GM12878 (cell line): ENCODE measurements at regions not wholly inside any gene's neighbourhood (a gene's known extent, or its start where the extent isn't known, plus 50 kb on each side); places are given as distances from the start of the nearest gene placed in this dataset.

Experiments
- ATAC-seq: fragments of 200-7000 bp; cut with Tn5 transposase; 3 replicates; pipeline ENCODE4 v1.9.1; 2020; ENCODE audit warnings: mild to moderate bottlenecking, moderate library complexity
- BruUV-seq: library from RNA; stranded (reverse); fragments of 400-500 nt; replicated peaks from 2 replicates; lab custom pipeline; 2021; lab: Mats Ljungman, UMichigan
- CTCF ChIA-PET: fragments of 300-600 bp; sonication (Branson Sonifier 250); formaldehyde crosslinking; extraction: SDS; loops from one replicate; lab custom pipeline; 2021; ENCODE audit warnings: inconsistent platforms; lab: Yijun Ruan, JAX
- POLR2A ChIA-PET: fragments of 350-600 bp; formaldehyde crosslinking; extraction: SDS; loops from one replicate; lab custom pipeline; 2021; ENCODE audit warnings: inconsistent platforms; lab: Charles Lee
- RAD21 ChIA-PET: fragments of 300-600 bp; sonication (Branson Sonifier 250); formaldehyde crosslinking; loops from one replicate; lab custom pipeline; 2023; ENCODE audit warnings: antibody characterized with exemption; ENCODE audit not compliant: unreplicated experiment; lab: Charles Lee
- SMC1A ChIA-PET: fragments of 300-600 bp; sonication (Branson Sonifier 250); formaldehyde crosslinking; loops from one replicate; lab custom pipeline; 2023; ENCODE audit not compliant: unreplicated experiment, uncharacterized antibody; lab: Charles Lee
- DNase-seq: peaks from one replicate; pipeline ENCODE4 v3.0.0-alpha.2; 2011; ENCODE audit warnings: low read depth, low spot score
- FAIRE-seq: peaks from 3 replicates; lab custom pipeline; 2011; peaks lifted over from hg19 to GRCh38; lab: Jason Lieb, UNC
- H2AFZ ChIP-seq: 2 replicates; pipeline ENCODE4 v1.6.0; 2011; ENCODE audit warnings: low read depth, low read length, control low read depth; ENCODE audit not compliant: control insufficient read depth
- H3K27ac ChIP-seq: 2 replicates; pipeline ENCODE4 v1.5.1; 2011; ENCODE audit warnings: control low read depth; ENCODE audit not compliant: control insufficient read depth, insufficient read depth
- H3K27me3 ChIP-seq, 2 experiments: replicated peaks in 1 of 2; 2 replicates each; pipeline versions ENCODE4 v1.6.0 to v1.6.1; 2011; ENCODE audit warnings: low read length in 1 of 2; ENCODE audit not compliant: control insufficient read depth in 2 of 2, insufficient read depth in 2 of 2
- H3K36me3 ChIP-seq, 2 experiments: 2 replicates each; pipeline ENCODE4 v1.5.1; 2011; ENCODE audit warnings: low read length in 1 of 2; ENCODE audit not compliant: control insufficient read depth in 2 of 2, insufficient read depth in 2 of 2
- H3K4me1 ChIP-seq: 2 replicates; pipeline ENCODE4 v1.6.1; 2011; ENCODE audit warnings: mild to moderate bottlenecking, low read length, moderate library complexity, mixed read lengths; ENCODE audit not compliant: control insufficient read depth, insufficient read depth
- H3K4me2 ChIP-seq: 2 replicates; pipeline ENCODE4 v1.6.0; 2011; ENCODE audit warnings: control low read depth; ENCODE audit not compliant: control insufficient read depth, insufficient read depth
- H3K4me3 ChIP-seq: fragments of 200-600 bp; sonication (generic); 2 replicates; pipeline ENCODE4 v1.5.1; 2016
- H3K79me2 ChIP-seq: 2 replicates; pipeline ENCODE4 v1.6.0; 2011; ENCODE audit warnings: low read length; ENCODE audit not compliant: control insufficient read depth, insufficient read depth
- H3K9ac ChIP-seq: 2 replicates; pipeline ENCODE4 v1.8.0; 2011; ENCODE audit warnings: low read length, control low read depth, mixed read lengths; ENCODE audit not compliant: control insufficient read depth, insufficient read depth
- H3K9me3 ChIP-seq: replicated peaks from 3 replicates; pipeline ENCODE4 v1.5.1; 2011; ENCODE audit warnings: mild to moderate bottlenecking, low read length; ENCODE audit not compliant: control insufficient read depth, insufficient read depth
- H4K20me1 ChIP-seq: 2 replicates; pipeline ENCODE4 v1.6.0; 2011; ENCODE audit not compliant: control insufficient read depth, insufficient read depth
- BHLHE40 ChIP-seq, 2 experiments: fragments of 450-650 bp in 1 of 2; IDR thresholded peaks; 2 replicates each; pipeline ENCODE4 v1.6.1; 2011 to 2017; ENCODE audit warnings: low read depth in 2 of 2, borderline replicate concordance in 1 of 2, improper control_type of control experiment in 1 of 2, low read length in 1 of 2, mild to moderate bottlenecking in 1 of 2
- CREB1 ChIP-seq: IDR thresholded peaks from 2 replicates; pipeline ENCODE4 v1.6.1; 2012; ENCODE audit warnings: low read depth, mild to moderate bottlenecking, inconsistent platforms
- EGR1 ChIP-seq, 2 experiments: IDR thresholded peaks; 1 replicate in 1 of 2; 2 replicates in 1 of 2; pipeline ENCODE4 v1.6.1; 2011 to 2012; ENCODE audit warnings: low read depth in 2 of 2, low read length in 2 of 2, borderline replicate concordance in 1 of 2, mild to moderate bottlenecking in 1 of 2, moderate library complexity in 1 of 2
- ETV6 ChIP-seq, 2 experiments: fragments of 450-650 bp in 1 of 2; IDR thresholded peaks in 1 of 2; conservative IDR thresholded peaks in 1 of 2; 2 replicates each; pipeline ENCODE4 v1.6.1; 2014; ENCODE audit warnings: antibody characterized with exemption in 1 of 2, borderline replicate concordance in 1 of 2, low read depth in 1 of 2, mild to moderate bottlenecking in 1 of 2, moderate library complexity in 1 of 2
- KAT2A ChIP-seq: conservative IDR thresholded peaks from 2 replicates; pipeline ENCODE4 v1.6.1; 2011; ENCODE audit warnings: low read depth, low read length; ENCODE audit not compliant: control insufficient read depth
- MYB ChIP-seq: fragments of 150-350 bp; IDR thresholded peaks from 2 replicates; pipeline ENCODE4 v1.6.1; 2014; ENCODE audit warnings: mild to moderate bottlenecking, low read depth, low read length, borderline replicate concordance
- NRF1 ChIP-seq: conservative IDR thresholded peaks from 2 replicates; pipeline ENCODE4 v1.6.1; 2011; ENCODE audit warnings: mild to moderate bottlenecking, low read depth, low read length, improper control_type of control experiment
- RCOR1 ChIP-seq: conservative IDR thresholded peaks from 2 replicates; pipeline ENCODE4 v1.6.1; 2012; ENCODE audit warnings: low read depth, low read length, improper control_type of control experiment
- SIN3A ChIP-seq: IDR thresholded peaks from 2 replicates; pipeline ENCODE4 v1.6.1; 2012; ENCODE audit warnings: low read depth, low read length, improper control_type of control experiment
- SMAD5 ChIP-seq: IDR thresholded peaks from 2 replicates; pipeline ENCODE4 v1.6.1; 2016; ENCODE audit warnings: antibody characterized with exemption, low read depth
- SMC3 ChIP-seq: IDR thresholded peaks from 2 replicates; pipeline ENCODE4 v1.6.1; 2011; ENCODE audit warnings: low read length, improper control_type of control experiment, borderline replicate concordance
- SUPT20H ChIP-seq: IDR thresholded peaks from 2 replicates; pipeline ENCODE4 v1.6.1; 2011; ENCODE audit warnings: low read depth, mild to moderate bottlenecking, low read length, moderate library complexity, borderline replicate concordance; ENCODE audit not compliant: control insufficient read depth
- TARDBP ChIP-seq: IDR thresholded peaks from 2 replicates; pipeline ENCODE4 v1.6.1; 2016; ENCODE audit warnings: borderline replicate concordance
- in situ Hi-C: fragments of 300-500 bp; cut with MboI; formaldehyde crosslinking; loops from 9 replicates; pipeline ENCODE4 v1.14.3; 2018; ENCODE audit warnings: mixed read lengths
- intact Hi-C: fragments of 100-400 bp; cut with micrococcal nuclease; formaldehyde crosslinking; loops from one replicate; pipeline ENCODE4 v1.14.2; 2022; ENCODE audit not compliant: unreplicated experiment
- TF ChIP-seq, protein P1 (sequence below): IDR thresholded peaks from 2 replicates; pipeline ENCODE4 v1.6.1; 2011; ENCODE audit warnings: borderline replicate concordance, low read depth, mild to moderate bottlenecking, moderate library complexity, low read length; ENCODE audit not compliant: insufficient read depth, poor library complexity, severe bottlenecking
- TF ChIP-seq, protein P2 (sequence below): fragments of 450-650 bp; IDR thresholded peaks from 2 replicates; pipeline ENCODE4 v1.6.1; 2014; ENCODE audit warnings: mild to moderate bottlenecking

DNA sequence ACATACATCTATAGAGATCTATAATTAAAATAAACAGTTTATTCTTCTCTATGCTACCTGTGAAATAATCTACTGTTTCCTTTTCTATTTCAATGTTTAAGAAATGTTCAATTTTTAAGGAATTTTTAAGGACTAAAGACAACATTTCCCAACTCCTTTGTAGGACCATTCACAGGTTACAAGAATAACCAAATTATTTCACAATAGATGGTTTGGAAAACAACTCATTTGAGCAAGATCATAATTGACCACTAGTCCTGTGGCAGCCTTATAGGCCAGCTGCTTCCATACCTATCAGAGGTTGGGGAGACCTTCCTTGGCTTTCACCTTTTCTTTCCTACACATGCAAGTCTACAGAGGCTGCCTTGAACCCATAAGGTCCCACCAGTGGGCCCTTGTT lies 193.7 kb downstream of the TTC39B start:
- Histone ChIP-seq H3K9ac (no peak overlapping the region), H3K4me3 (no peak overlapping the region), H3K27me3 (no peaks in the 10 kb centered on the region; a peak in 1 of 4 replicates), H3K79me2 (no peaks in the 10 kb centered on the region), H4K20me1 (no peaks in the 10 kb centered on the region), H3K36me3 (no peaks in the 10 kb centered on the region), H3K27ac (no peak overlapping the region), H3K4me1 (no peaks in the 10 kb centered on the region), H2AFZ (no peak overlapping the region), H3K4me2 (no peak overlapping the region), H3K9me3 (no peaks in the 10 kb centered on the region)
- TF ChIP-seq NRF1 (no peak), SMAD5 (no peak), SMC3 (no peak), CREB1 (no peak), MYB (no peak)
- TF ChIP-seq, protein P1, sequence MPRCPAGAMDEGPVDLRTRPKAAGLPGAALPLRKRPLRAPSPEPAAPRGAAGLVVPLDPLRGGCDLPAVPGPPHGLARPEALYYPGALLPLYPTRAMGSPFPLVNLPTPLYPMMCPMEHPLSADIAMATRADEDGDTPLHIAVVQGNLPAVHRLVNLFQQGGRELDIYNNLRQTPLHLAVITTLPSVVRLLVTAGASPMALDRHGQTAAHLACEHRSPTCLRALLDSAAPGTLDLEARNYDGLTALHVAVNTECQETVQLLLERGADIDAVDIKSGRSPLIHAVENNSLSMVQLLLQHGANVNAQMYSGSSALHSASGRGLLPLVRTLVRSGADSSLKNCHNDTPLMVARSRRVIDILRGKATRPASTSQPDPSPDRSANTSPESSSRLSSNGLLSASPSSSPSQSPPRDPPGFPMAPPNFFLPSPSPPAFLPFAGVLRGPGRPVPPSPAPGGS: no peak
- BruUV-seq: no TSS peak
- no peak for ATAC-seq
- no peak for FAIRE-seq
- SMC1A ChIA-PET: no interaction called here
- CTCF ChIA-PET: no interaction called here
- intact Hi-C loops (no loop called here), in situ Hi-C loops (no loop called here)
- RAD21 ChIA-PET: no interaction called here
- POLR2A ChIA-PET: no interaction called here
- DNase-seq: no peak

DNA sequence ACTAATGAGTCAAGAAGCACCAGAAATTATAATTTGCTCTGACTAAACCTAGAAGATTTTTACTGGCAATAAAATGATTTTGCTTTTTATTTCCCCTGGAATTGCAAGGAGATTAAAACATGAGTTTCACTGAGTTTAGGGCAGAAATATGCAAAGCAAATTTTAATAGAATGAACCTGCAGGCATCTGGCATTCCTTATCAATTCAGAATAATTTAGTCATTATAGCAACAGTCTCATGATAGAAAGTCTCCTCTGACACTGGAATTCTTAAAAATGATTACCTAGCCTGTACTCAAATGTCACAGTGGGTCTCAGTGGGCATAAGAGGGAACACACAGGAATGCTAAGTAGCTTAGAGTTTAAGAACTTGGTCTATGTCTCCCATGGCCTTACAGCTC lies 195.9 kb downstream of the TTC39B start:
- ChIA-PET RAD21 (interaction anchor here (1.3 kb wide), 1 partner anchor 24 kb away, joined by 3 read pairs; no protein-coding TSS in a partner anchor), SMC1A (no interaction called here), POLR2A (no interaction called here), CTCF (no interaction called here)
- Histone ChIP-seq H3K9ac (no peak overlapping the region), H3K9me3 (no peaks in the 10 kb centered on the region), H3K27me3 (no peaks in the 10 kb centered on the region; a peak in 1 of 4 replicates), H3K79me2 (no peaks in the 10 kb centered on the region), H3K27ac (no peak overlapping the region), H3K36me3 (no peaks in the 10 kb centered on the region), H2AFZ (no peak overlapping the region), H3K4me3 (no peak overlapping the region), H4K20me1 (no peaks in the 10 kb centered on the region), H3K4me2 (no peak overlapping the region), H3K4me1 (no peaks in the 10 kb centered on the region)
- ATAC-seq (no peak), DNase-seq (no peak), FAIRE-seq (no peak)
- intact Hi-C loops (no loop called here), in situ Hi-C loops (no loop called here)
- TF ChIP-seq KAT2A: no peak
- no peak for TF ChIP-seq RCOR1
- TF ChIP-seq TARDBP: no peak
- TF ChIP-seq SIN3A: no peak
- TF ChIP-seq EGR1 (IDR thresholded peaks at IDR 0.05; ENCODE audit: borderline replicate concordance in 1 of 2, low read depth in 2 of 2, low read length in 2 of 2): no peak
- no peak for TF ChIP-seq ETV6 (conservative IDR thresholded peaks at IDR 0.05 in 1 of 2, IDR thresholded peaks at IDR 0.05 in 1 of 2; ENCODE audit: borderline replicate concordance in 1 of 2, low read depth in 1 of 2)
- TF ChIP-seq BHLHE40 (IDR thresholded peaks at IDR 0.05; ENCODE audit: borderline replicate concordance in 1 of 2, low read depth in 2 of 2, low read length in 1 of 2): no peak
- TF ChIP-seq, protein P2, sequence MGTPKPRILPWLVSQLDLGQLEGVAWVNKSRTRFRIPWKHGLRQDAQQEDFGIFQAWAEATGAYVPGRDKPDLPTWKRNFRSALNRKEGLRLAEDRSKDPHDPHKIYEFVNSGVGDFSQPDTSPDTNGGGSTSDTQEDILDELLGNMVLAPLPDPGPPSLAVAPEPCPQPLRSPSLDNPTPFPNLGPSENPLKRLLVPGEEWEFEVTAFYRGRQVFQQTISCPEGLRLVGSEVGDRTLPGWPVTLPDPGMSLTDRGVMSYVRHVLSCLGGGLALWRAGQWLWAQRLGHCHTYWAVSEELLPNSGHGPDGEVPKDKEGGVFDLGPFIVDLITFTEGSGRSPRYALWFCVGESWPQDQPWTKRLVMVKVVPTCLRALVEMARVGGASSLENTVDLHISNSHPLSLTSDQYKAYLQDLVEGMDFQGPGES: no peak
- TF ChIP-seq SUPT20H: no peak
- no TSS peak for BruUV-seq
